DOHH2 (cell line): ENCODE measurements at regions not wholly inside any gene's neighbourhood (a gene's known extent, or its start where the extent isn't known, plus 50 kb on each side); places are given as distances from the start of the nearest gene placed in this dataset.

ENCODE experiments used
- EZH2phosphoT487 ChIP-seq: fragments of 200-600 bp; sonication (generic); IDR thresholded peaks from 2 replicates; pipeline ENCODE4 v1.6.1; 2017; ENCODE audit warnings: borderline replicate concordance, mild to moderate bottlenecking, antibody characterized with exemption, low read length, moderate library complexity, mixed read lengths
- TF ChIP-seq, protein P1 (sequence below): fragments of 200-600 bp; sonication (generic); IDR thresholded peaks from one replicate; pipeline ENCODE4 v1.5.1; 2014; ENCODE audit warnings: antibody characterized with exemption, mild to moderate bottlenecking, low read depth, low read length; ENCODE audit not compliant: poor library complexity, severe bottlenecking

DNA sequence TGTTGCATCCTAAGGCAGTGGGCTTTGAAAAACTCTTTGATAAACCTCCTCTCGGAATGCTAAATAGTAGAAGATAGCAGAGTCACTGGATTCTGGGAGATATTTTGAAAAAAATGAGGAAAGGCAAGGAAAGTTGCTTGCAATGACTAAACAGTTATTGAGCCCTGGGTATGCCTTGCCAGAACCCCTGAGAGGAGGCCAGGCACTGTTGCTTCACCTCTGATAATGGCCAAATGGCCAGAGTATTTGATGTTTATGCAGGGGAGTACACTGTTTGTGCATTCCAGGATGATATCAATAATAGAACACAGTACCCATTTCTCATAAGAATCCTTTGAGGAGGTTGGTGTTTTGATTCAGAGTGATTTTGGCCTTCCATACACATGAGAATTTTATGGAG lies 935.1 kb upstream of the WWC1 start:
- TF ChIP-seq, protein P1, sequence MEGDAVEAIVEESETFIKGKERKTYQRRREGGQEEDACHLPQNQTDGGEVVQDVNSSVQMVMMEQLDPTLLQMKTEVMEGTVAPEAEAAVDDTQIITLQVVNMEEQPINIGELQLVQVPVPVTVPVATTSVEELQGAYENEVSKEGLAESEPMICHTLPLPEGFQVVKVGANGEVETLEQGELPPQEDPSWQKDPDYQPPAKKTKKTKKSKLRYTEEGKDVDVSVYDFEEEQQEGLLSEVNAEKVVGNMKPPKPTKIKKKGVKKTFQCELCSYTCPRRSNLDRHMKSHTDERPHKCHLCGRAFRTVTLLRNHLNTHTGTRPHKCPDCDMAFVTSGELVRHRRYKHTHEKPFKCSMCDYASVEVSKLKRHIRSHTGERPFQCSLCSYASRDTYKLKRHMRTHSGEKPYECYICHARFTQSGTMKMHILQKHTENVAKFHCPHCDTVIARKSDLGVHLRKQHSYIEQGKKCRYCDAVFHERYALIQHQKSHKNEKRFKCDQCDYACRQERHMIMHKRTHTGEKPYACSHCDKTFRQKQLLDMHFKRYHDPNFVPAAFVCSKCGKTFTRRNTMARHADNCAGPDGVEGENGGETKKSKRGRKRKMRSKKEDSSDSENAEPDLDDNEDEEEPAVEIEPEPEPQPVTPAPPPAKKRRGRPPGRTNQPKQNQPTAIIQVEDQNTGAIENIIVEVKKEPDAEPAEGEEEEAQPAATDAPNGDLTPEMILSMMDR, result no peak
- no peak for TF ChIP-seq EZH2phosphoT487
